ENCODE measurements at regions not wholly inside any gene's neighbourhood (a gene's known extent, or its start where the extent isn't known, plus 50 kb on each side); places are given as distances from the start of the nearest gene placed in this dataset.

GRCh38 chr6:14726816-14727493 is 518.9 kb upstream of the JARID2 start:
- TF ChIP-seq CTCF (conservative IDR thresholded peaks at IDR 0.05; ENCODE audit: low read length) (no peak), EZH2phosphoT487 (IDR thresholded peaks at IDR 0.05; ENCODE audit: borderline replicate concordance, low read depth, low read length) (no peak)
